ENCODE measurements at regions not wholly inside any gene's neighbourhood (a gene's known extent, or its start where the extent isn't known, plus 50 kb on each side); places are given as distances from the start of the nearest gene placed in this dataset.

DNA sequence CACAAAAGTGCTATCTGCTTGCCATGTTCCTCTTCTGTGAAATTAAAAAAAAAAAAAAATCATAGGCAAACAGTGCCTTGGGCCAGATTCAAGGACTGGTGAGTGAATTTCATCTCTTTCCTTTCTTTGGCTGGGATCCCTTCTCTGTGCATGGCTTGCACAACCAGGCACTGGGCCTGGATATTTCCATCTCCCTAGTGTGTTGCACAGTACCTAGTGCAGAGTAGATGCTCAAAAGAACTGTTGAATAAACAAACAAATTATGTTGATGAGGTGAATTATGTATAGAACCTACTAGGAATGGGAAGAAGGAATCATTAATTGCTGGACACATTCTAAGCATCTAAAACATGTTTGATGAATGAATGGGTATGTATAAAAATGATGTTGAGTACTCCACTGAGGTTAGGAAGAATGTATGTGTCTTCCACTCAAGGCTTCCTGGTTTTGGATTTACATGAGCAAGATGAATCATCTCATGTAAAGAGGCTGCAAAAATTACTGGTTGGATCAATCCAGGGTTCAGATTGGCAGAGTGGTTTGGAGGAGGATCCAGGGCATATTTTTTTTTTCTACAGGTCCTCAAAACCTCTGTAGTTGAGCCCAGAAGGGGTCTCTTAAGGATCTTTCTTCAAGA lies 93.2 kb downstream of the EMP1 start:
- Mint-ChIP-seq H3K27me3 (no peaks in the 10 kb centered on the region), H3K36me3 (no peaks in the 10 kb centered on the region), H3K4me1 (no peaks in the 10 kb centered on the region), H3K4me3 (no peak overlapping the region), H3K27ac (no peak overlapping the region), H3K9me3 (no peaks in the 10 kb centered on the region)

GRCh38 chr12:13288937-13289652 lies 92.6 kb downstream of the EMP1 start:
- Mint-ChIP-seq H3K27ac (no peak overlapping the region), H3K27me3 (no peaks in the 10 kb centered on the region), H3K36me3 (no peaks in the 10 kb centered on the region), H3K9me3 (no peaks in the 10 kb centered on the region), H3K4me1 (no peaks in the 10 kb centered on the region), H3K4me3 (no peak overlapping the region)

GRCh38 chr12:13288501-13288900 lies 92.0 kb downstream of the EMP1 start:
- Mint-ChIP-seq H3K27ac (no peak overlapping the region), H3K36me3 (no peaks in the 10 kb centered on the region), H3K9me3 (no peaks in the 10 kb centered on the region), H3K27me3 (no peaks in the 10 kb centered on the region), H3K4me1 (no peaks in the 10 kb centered on the region), H3K4me3 (no peak overlapping the region)

DNA sequence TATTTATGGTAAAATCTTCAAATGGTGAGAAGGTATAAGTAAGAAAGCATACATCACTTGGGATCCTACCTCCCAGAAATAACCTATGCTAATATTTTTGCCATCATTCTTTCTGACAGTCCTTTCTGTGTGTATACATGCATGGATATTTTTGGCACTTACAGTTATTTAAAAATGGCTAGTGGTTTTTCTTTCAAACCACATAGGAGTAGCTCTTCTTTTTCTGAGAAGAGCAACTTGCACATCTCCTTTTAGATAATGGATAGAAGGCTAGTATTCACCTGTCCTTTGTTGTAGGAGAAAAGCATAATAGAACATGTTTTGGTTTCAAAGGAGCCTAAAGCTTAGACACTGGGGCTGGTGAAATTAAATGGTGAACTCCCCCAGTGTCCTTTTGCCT lies 87.3 kb downstream of the EMP1 start:
- Mint-ChIP-seq H3K9me3 (no peaks in the 10 kb centered on the region), H3K4me3 (no peak overlapping the region), H3K36me3 (no peaks in the 10 kb centered on the region), H3K4me1 (no peaks in the 10 kb centered on the region), H3K27me3 (peaks cover 2% of the 10 kb centered on the region), H3K27ac (no peak overlapping the region)

DNA sequence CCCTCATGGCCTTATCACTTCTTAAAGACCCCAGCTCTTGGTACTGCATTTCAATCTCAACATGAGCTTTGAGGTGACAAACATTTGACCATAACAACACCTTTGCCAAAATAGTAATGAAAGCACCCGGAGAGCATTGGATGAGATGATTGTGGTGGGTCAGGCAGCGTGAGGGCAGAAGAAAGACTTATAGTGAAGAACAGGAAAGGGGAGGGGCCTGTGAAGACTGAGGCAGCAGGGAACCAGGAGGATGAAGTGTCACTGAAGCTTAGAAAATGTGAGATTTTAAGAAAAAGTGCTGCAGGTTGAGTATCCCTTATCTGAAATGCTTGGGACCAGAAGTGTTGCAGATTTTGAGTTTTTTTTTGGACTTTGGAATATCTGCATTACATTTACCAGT lies 86.3 kb downstream of the EMP1 start:
- H3K9me3 Mint-ChIP-seq = no peaks in the 10 kb centered on the region

GRCh38 chr12:13278249-13278787 lies 81.8 kb downstream of the EMP1 start:
- Mint-ChIP-seq H3K9me3 (no peaks in the 10 kb centered on the region), H3K27me3 (peaks cover 20% of the 10 kb centered on the region), H3K4me1 (no peaks in the 10 kb centered on the region), H3K27ac (no peak overlapping the region), H3K36me3 (no peaks in the 10 kb centered on the region), H3K4me3 (no peak overlapping the region)

More for the DNA sequence above, 86.3 kb downstream of the EMP1 start:
- Mint-ChIP-seq H3K27me3 (peaks cover 5% of the 10 kb centered on the region), H3K27ac (no peak overlapping the region), H3K4me3 (no peak overlapping the region), H3K4me1 (no peaks in the 10 kb centered on the region), H3K36me3 (no peaks in the 10 kb centered on the region)

- Mint-ChIP-seq H3K4me3 (no peak overlapping the region), H3K27ac (no peak overlapping the region)
Measured at GRCh38 chr12:13277293-13277692, 80.8 kb downstream of the EMP1 start.

GRCh38 chr12:13275241-13276085 lies 78.9 kb downstream of the EMP1 start:
- H3K4me1 Mint-ChIP-seq = no peaks in the 10 kb centered on the region
- H3K36me3 Mint-ChIP-seq = no peaks in the 10 kb centered on the region
- H3K27me3 Mint-ChIP-seq = peaks cover 20% of the 10 kb centered on the region
- H3K4me3 Mint-ChIP-seq = no peak overlapping the region
- H3K27ac Mint-ChIP-seq = no peak overlapping the region
- no peaks in the 10 kb centered on the region for H3K9me3 Mint-ChIP-seq

More at GRCh38 chr12:13277293-13277692, 80.8 kb downstream of the EMP1 start:
- Mint-ChIP-seq H3K9me3 (no peaks in the 10 kb centered on the region), H3K36me3 (no peaks in the 10 kb centered on the region), H3K4me1 (no peaks in the 10 kb centered on the region), H3K27me3 (peaks cover 20% of the 10 kb centered on the region)

DNA sequence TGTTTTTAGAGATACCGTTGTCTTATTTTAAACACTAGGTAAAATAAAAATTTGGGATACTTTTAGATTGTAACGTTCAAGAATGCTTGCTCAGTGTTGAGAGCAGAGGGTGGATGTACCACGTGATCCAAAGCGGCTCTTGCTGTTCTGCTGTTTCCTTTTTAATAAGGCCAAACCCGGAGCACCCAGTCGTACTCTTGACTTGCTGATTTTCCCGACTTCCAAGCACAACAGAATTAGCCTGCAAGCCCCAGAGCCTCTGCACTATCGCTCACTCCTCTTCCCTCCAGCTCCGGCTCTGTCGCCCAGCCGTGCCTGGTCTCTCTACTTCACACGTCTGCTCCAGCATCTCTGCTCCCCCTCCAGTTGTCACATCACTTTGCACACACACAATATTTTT lies 77.3 kb downstream of the EMP1 start:
- H3K4me3 Mint-ChIP-seq = no peak overlapping the region
- H3K36me3 Mint-ChIP-seq = no peaks in the 10 kb centered on the region
- no peaks in the 10 kb centered on the region for H3K4me1 Mint-ChIP-seq
- peaks cover 23% of the 10 kb centered on the region for H3K27me3 Mint-ChIP-seq
- no peaks in the 10 kb centered on the region for H3K9me3 Mint-ChIP-seq
- no peak overlapping the region for H3K27ac Mint-ChIP-seq

GRCh38 chr12:13273097-13273496 lies 76.6 kb downstream of the EMP1 start:
- Mint-ChIP-seq H3K27me3 (peaks cover 21% of the 10 kb centered on the region), H3K36me3 (no peaks in the 10 kb centered on the region), H3K27ac (no peak overlapping the region), H3K9me3 (no peaks in the 10 kb centered on the region), H3K4me1 (no peaks in the 10 kb centered on the region), H3K4me3 (no peak overlapping the region)

- Mint-ChIP-seq H3K36me3 (no peaks in the 10 kb centered on the region), H3K9me3 (no peaks in the 10 kb centered on the region), H3K4me3 (no peak overlapping the region), H3K27me3 (peaks cover 17% of the 10 kb centered on the region), H3K4me1 (no peaks in the 10 kb centered on the region), H3K27ac (no peak overlapping the region)
Measured at GRCh38 chr12:13270817-13271216, 74.3 kb downstream of the EMP1 start.

Data from activated naive CD4-positive, alpha-beta T cell treated with anti-CD3 and anti-CD28 coated beads, Interleukin-2, amount 50 U/mL, for 24 hours (primary cell).